ENCODE measurements at regions not wholly inside any gene's neighbourhood (a gene's known extent, or its start where the extent isn't known, plus 50 kb on each side); places are given as distances from the start of the nearest gene placed in this dataset.
"Not testable (repeated sequence)": the region's sequence is repeated elsewhere in the genome, so short reads cannot be mapped to it uniquely, and the experiment has no call there.

GRCh38 chr15:37427393-37427792, 327.0 kb upstream of the MEIS2 start:
- DNase-seq, result not testable (repeated sequence)

- no peak for DNase-seq
Observed at GRCh38 chr15:37446921-37447320, 346.6 kb upstream of the MEIS2 start.

- no peak for DNase-seq
Observed at GRCh38 chr15:37452498-37452897, 352.1 kb upstream of the MEIS2 start.

- no peak for DNase-seq
Observed at GRCh38 chr15:37480482-37480881, 380.1 kb upstream of the MEIS2 start.

GRCh38 chr15:37481126-37481525, 380.8 kb upstream of the MEIS2 start:
- no peak for DNase-seq

GRCh38 chr15:37483779-37484178, 383.4 kb upstream of the MEIS2 start:
- no peak for DNase-seq

GRCh38 chr15:37485056-37485455, 384.7 kb upstream of the MEIS2 start:
- DNase-seq, result no peak

GRCh38 chr15:37490707-37491106, 390.4 kb upstream of the MEIS2 start:
- DNase-seq, result no peak

GRCh38 chr15:37516621-37517020, 416.3 kb upstream of the MEIS2 start:
- DNase-seq, result no peak

- DNase-seq, result no peak
Observed at GRCh38 chr15:37517191-37517895, 417.0 kb upstream of the MEIS2 start.

- no peak for DNase-seq
Observed at GRCh38 chr15:37518436-37518835, 416.0 kb upstream of the TMCO5A start.

- DNase-seq, result no peak
Observed at GRCh38 chr15:37520026-37520425, 414.4 kb upstream of the TMCO5A start.

GRCh38 chr15:37520882-37521281, 413.6 kb upstream of the TMCO5A start:
- no peak for DNase-seq

GRCh38 chr15:37524601-37525000, 409.8 kb upstream of the TMCO5A start:
- DNase-seq, result no peak

GRCh38 chr15:37528432-37528831, 406.0 kb upstream of the TMCO5A start:
- DNase-seq, result no peak

- no peak for DNase-seq
Observed at GRCh38 chr15:37536967-37537605, 397.4 kb upstream of the TMCO5A start.

- DNase-seq, result no peak
Observed at GRCh38 chr15:37537802-37538201, 396.6 kb upstream of the TMCO5A start.

- DNase-seq, result no peak
Observed at GRCh38 chr15:37548116-37548515, 386.3 kb upstream of the TMCO5A start.

- DNase-seq, result no peak
Observed at GRCh38 chr15:37550360-37551024, 383.9 kb upstream of the TMCO5A start.

GRCh38 chr15:37572401-37572800, 362.0 kb upstream of the TMCO5A start:
- no peak for DNase-seq

GRCh38 chr15:37574985-37575384, 359.5 kb upstream of the TMCO5A start:
- DNase-seq, result no peak

- no peak for DNase-seq
Observed at GRCh38 chr15:37576952-37577351, 357.5 kb upstream of the TMCO5A start.

GRCh38 chr15:37581866-37582532, 352.4 kb upstream of the TMCO5A start:
- DNase-seq, result no peak

GRCh38 chr15:37582852-37583251, 351.6 kb upstream of the TMCO5A start:
- no peak for DNase-seq
